PFSK-1 (cell line): ENCODE measurements at regions not wholly inside any gene's neighbourhood (a gene's known extent, or its start where the extent isn't known, plus 50 kb on each side); places are given as distances from the start of the nearest gene placed in this dataset.

Experiments used
- FOXP2 ChIP-seq: optimal IDR thresholded peaks from 2 replicates; pipeline ENCODE3; 2011; ENCODE audit warnings: borderline replicate concordance, control low read depth, inconsistent platforms; ENCODE audit not compliant: insufficient read depth; ENCODE audit errors: extremely low read length, extremely low read depth
- POLR2AphosphoS5 ChIP-seq: IDR thresholded peaks from 2 replicates; pipeline ENCODE4 v1.6.1; 2012; ENCODE audit warnings: low read depth, mild to moderate bottlenecking, control low read depth, low read length, moderate library complexity
- SIN3A ChIP-seq: IDR thresholded peaks from 2 replicates; pipeline ENCODE4 v1.6.1; 2012; ENCODE audit warnings: mild to moderate bottlenecking, low read length, moderate library complexity, borderline replicate concordance; ENCODE audit not compliant: insufficient read depth
- TAF1 ChIP-seq: IDR thresholded peaks from 2 replicates; pipeline ENCODE4 v1.6.1; 2012; ENCODE audit warnings: low read length, control low read depth, borderline replicate concordance; ENCODE audit not compliant: insufficient read depth
- TF ChIP-seq, protein P1 (sequence below), 2 experiments: IDR thresholded peaks; 2 replicates each; pipeline versions ENCODE4 v1.6.1 to v1.8.0; 2011 to 2012; ENCODE audit warnings: low read depth in 2 of 2, low read length in 2 of 2, control low read depth in 1 of 2, inconsistent platforms in 1 of 2, mild to moderate bottlenecking in 1 of 2, moderate library complexity in 1 of 2; ENCODE audit not compliant: insufficient read depth in 1 of 2

DNA sequence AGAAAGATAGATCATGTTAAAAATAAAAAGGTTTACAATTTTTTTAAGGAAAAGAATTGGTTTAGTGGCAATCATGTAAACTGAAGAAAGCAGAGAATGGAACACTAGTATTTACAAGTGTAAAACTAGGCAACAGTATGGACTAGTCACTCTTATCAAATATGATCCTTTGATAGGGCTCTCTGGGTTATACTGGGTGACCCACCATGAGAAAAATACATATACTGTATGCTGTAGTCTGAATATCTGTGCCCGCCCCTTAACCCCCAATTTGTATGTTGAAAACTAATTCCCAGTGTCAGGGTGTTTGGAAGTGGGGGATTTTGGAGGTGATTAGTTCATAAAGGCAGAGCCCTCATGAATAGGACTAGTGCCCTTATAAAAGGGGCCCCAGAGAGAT lies 236.8 kb upstream of the TARS1 start:
- TF ChIP-seq FOXP2: no peak
- no peak for TF ChIP-seq TAF1
- TF ChIP-seq, protein P1, sequence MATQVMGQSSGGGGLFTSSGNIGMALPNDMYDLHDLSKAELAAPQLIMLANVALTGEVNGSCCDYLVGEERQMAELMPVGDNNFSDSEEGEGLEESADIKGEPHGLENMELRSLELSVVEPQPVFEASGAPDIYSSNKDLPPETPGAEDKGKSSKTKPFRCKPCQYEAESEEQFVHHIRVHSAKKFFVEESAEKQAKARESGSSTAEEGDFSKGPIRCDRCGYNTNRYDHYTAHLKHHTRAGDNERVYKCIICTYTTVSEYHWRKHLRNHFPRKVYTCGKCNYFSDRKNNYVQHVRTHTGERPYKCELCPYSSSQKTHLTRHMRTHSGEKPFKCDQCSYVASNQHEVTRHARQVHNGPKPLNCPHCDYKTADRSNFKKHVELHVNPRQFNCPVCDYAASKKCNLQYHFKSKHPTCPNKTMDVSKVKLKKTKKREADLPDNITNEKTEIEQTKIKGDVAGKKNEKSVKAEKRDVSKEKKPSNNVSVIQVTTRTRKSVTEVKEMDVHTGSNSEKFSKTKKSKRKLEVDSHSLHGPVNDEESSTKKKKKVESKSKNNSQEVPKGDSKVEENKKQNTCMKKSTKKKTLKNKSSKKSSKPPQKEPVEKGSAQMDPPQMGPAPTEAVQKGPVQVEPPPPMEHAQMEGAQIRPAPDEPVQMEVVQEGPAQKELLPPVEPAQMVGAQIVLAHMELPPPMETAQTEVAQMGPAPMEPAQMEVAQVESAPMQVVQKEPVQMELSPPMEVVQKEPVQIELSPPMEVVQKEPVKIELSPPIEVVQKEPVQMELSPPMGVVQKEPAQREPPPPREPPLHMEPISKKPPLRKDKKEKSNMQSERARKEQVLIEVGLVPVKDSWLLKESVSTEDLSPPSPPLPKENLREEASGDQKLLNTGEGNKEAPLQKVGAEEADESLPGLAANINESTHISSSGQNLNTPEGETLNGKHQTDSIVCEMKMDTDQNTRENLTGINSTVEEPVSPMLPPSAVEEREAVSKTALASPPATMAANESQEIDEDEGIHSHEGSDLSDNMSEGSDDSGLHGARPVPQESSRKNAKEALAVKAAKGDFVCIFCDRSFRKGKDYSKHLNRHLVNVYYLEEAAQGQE (IDR thresholded peaks at IDR 0.05; ENCODE audit: insufficient read depth in 1 of 2, low read depth in 2 of 2, low read length in 2 of 2): no peak
- no peak for TF ChIP-seq SIN3A
- no peak for TF ChIP-seq POLR2AphosphoS5

DNA sequence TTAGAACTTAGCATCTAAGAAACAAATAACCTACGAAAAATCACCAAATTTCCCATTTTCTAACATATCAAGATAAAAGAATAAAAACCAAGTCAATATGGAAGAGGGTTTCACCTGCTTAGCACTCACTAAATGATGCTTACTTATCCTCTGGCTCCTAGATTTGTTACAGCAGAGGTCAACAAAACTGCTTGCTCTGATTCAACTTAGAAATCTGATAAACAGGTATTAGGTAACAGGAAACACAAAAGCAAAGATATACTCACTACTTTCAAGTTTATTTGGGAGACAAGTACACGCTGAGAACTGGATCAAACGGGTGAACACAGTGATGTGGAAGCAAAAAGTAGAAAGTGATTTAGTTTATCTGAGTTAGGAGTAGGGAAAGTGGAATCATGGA lies 235.7 kb upstream of the TARS1 start:
- no peak for TF ChIP-seq FOXP2
- no peak for TF ChIP-seq SIN3A
- TF ChIP-seq TAF1: no peak
- TF ChIP-seq, protein P1 (IDR thresholded peaks at IDR 0.05; ENCODE audit: insufficient read depth in 1 of 2, low read depth in 2 of 2, low read length in 2 of 2): no peak
- TF ChIP-seq POLR2AphosphoS5: no peak

DNA sequence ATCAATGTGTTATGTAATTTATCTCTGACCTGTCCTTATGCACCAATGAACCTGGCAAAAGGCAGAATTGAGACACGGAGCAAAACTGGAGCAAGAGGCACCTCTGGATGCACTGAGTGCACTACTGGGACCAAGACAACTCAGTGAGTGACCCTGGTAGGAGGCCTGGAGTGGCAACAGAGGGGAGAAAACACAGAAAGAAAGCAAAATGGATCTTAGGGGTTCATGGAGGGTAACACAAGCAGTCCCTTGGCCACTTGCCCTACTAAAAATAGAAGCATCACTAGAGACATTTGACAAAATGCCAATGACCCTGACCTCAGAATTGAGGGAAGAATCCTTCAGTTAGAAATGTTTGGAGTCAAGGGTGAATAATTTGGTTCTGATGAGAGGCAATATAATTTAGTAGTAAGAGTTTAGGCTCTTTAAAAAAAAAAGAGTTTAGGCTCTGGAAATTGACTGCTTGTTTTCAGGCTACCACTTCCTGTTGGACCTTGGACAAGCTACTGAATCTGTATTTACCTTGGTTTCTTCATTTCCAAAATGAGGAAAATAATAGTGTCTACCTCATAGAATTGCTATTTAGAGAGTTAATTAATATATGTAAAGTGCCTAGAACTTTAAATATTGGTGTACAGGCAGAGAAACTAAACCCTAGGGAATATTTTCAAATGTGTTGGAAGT lies 234.9 kb upstream of the TARS1 start:
- TF ChIP-seq FOXP2 (no peak), POLR2AphosphoS5 (no peak), SIN3A (no peak), TAF1 (no peak)
- TF ChIP-seq, protein P1 (IDR thresholded peaks at IDR 0.05; ENCODE audit: insufficient read depth in 1 of 2, low read depth in 2 of 2, low read length in 2 of 2): no peak

DNA sequence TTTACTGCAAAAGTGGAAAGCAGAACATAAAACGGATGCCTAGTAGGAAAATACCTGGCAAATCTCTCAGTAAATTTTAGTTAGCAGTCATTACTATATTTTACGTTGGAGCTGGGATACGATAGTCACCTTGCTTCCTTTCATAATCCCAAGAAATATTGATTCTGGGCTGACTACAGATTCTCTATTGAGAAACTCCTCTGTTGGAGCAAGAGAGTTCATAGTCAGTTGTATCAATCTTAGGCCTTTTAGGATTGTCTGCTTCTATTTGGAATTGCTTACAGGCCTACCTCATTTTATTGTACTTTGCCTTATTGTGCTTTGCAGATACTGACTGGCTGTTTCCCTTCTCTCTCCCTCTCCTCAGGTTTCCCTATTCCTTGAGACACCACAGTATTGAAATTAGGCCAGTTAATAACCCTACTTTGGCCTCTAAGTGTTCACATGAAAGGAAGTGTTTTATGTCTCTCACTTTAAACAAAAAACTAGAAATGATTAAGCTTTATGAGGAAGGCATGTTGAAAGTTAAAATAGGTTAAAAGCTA lies 233.7 kb upstream of the TARS1 start:
- TF ChIP-seq POLR2AphosphoS5 (no peak), FOXP2 (no peak), TAF1 (no peak), SIN3A (no peak)
- TF ChIP-seq, protein P1 (IDR thresholded peaks at IDR 0.05; ENCODE audit: insufficient read depth in 1 of 2, low read depth in 2 of 2, low read length in 2 of 2): no peak
